Lower lobe of right lung (tissue), 2 donors: ENCODE measurements at regions not wholly inside any gene's neighbourhood (a gene's known extent, or its start where the extent isn't known, plus 50 kb on each side); places are given as distances from the start of the nearest gene placed in this dataset.

ENCODE experiments used
- ATAC-seq, 2 donors: fragments of 200-7000 bp; cut with Tn5 transposase; one replicate each; pipeline ENCODE4 v1.9.1; 2020 to 2022; ENCODE audit warnings: mild to moderate bottlenecking in 2 of 2, moderate library complexity in 2 of 2
- DNase-seq: peaks from one replicate; pipeline ENCODE4 v3.0.0-alpha.2; 2020
- H3K27ac ChIP-seq: fragments of 200-600 bp; one replicate; pipeline ENCODE4 v1.8.0; 2022
- H3K27me3 ChIP-seq: fragments of 200-600 bp; one replicate; pipeline ENCODE4 v1.8.0; 2022; ENCODE audit warnings: low read depth
- H3K36me3 ChIP-seq: fragments of 200-600 bp; one replicate; pipeline ENCODE4 v1.8.0; 2022; ENCODE audit warnings: mild to moderate bottlenecking
- H3K4me1 ChIP-seq: fragments of 200-600 bp; one replicate; pipeline ENCODE4 v1.8.0; 2022
- H3K4me3 ChIP-seq: fragments of 200-600 bp; one replicate; pipeline ENCODE4 v1.8.0; 2022; ENCODE audit warnings: mild to moderate bottlenecking
- H3K9me3 ChIP-seq: fragments of 200-600 bp; one replicate; pipeline ENCODE4 v1.8.0; 2022
- intact Hi-C: fragments of 100-400 bp; cut with DNase I; formaldehyde crosslinking; loops from one replicate; pipeline ENCODE4 v1.11.0; 2022
- TF ChIP-seq, protein P1 (sequence below): fragments of 200-600 bp; IDR thresholded peaks from one replicate; pipeline ENCODE4 v1.8.0; 2022; ENCODE audit warnings: antibody characterized with exemption, mild to moderate bottlenecking
- donor health status: DM: no; HTN: yes; CAD: no; lungs with severe emphysema.

DNA sequence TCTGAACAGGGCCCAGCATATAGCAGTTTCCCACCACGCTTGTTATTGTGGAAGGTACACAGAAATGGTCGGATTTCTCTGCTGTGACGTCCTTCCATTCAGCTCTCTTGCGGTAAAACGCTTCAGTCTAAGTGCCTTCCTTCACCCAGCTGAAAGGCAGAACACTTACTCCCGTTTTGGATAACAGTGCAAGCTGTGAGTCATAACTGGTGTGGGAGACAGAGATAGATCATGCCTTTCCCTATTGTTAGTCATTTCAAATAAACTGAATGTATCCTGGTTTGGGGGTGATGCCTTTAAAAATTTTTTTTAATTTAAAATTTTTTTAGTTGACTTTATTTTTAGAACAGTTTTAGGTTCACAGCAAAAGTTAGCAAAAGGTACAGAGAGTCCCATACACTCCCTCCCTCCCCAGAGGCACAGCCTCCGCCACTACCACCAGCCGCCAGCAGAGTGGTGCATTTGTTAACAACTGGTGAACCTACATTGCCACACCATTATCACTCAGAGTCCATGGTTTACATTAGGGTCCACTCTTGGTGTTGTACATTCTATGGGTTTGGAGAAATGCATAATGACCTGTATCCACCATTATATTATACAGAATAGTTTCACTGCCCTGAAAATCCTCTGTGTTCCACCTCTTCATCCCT lies 94.9 kb upstream of the NSMCE3 start:
- H3K27me3 ChIP-seq, result no peaks in the 10 kb centered on the region
- TF ChIP-seq, protein P1, sequence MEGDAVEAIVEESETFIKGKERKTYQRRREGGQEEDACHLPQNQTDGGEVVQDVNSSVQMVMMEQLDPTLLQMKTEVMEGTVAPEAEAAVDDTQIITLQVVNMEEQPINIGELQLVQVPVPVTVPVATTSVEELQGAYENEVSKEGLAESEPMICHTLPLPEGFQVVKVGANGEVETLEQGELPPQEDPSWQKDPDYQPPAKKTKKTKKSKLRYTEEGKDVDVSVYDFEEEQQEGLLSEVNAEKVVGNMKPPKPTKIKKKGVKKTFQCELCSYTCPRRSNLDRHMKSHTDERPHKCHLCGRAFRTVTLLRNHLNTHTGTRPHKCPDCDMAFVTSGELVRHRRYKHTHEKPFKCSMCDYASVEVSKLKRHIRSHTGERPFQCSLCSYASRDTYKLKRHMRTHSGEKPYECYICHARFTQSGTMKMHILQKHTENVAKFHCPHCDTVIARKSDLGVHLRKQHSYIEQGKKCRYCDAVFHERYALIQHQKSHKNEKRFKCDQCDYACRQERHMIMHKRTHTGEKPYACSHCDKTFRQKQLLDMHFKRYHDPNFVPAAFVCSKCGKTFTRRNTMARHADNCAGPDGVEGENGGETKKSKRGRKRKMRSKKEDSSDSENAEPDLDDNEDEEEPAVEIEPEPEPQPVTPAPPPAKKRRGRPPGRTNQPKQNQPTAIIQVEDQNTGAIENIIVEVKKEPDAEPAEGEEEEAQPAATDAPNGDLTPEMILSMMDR, result no peak
- intact Hi-C loops, result no loop called here
- H3K4me3 ChIP-seq, result no peak overlapping the region
- H3K27ac ChIP-seq, result no peak overlapping the region
- DNase-seq (no peak), ATAC-seq (no peak)
- H3K4me1 ChIP-seq, result no peaks in the 10 kb centered on the region
- peaks cover 8% of the 10 kb centered on the region for H3K9me3 ChIP-seq
- no peaks in the 10 kb centered on the region for H3K36me3 ChIP-seq

DNA sequence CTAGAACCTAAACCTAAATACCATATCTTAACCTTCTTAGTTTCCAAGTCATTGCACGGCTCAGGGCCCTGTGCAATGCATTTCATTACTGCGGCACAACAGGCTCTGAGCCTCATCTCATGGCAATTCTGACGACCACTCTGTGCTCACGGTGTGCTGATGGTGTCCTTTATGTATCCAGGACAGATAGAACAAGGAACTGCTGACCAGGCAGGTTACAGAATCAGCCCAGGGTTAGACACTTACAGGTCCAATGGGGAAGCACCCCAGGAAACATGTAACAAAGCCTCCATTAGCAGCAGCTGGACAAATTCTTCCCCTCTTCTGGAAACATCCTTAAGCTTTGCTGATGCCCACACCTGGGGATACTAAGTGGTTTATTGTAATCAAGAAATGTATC lies 91.9 kb upstream of the NSMCE3 start:
- intact Hi-C loops, result no loop called here
- ATAC-seq, result no peak
- Histone ChIP-seq H3K4me3 (no peak overlapping the region), H3K27me3 (no peaks in the 10 kb centered on the region), H3K27ac (no peak overlapping the region), H3K36me3 (no peaks in the 10 kb centered on the region), H3K9me3 (no peaks in the 10 kb centered on the region), H3K4me1 (no peaks in the 10 kb centered on the region)
- TF ChIP-seq, protein P1, result no peak
- DNase-seq, result no peak

DNA sequence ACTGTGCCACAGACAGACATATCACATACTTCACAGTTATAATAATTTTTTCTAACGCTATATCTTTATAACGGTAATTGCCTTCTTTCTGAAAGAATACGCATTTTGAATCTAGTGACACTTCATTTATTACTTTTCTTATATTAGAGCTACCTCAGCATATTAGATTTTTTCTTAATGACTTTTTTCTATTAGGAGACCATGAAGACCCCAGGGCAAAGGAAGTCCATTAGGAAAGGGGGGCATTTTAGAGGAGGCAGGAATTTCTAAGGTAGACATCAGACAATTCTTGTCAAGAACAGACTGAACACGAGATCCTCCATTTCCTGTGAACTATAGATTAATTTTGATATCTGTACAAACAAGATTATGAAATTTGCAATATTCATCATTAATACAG lies 90.5 kb upstream of the NSMCE3 start:
- TF ChIP-seq, protein P1, result no peak
- Histone ChIP-seq H3K27me3 (no peaks in the 10 kb centered on the region), H3K36me3 (no peaks in the 10 kb centered on the region), H3K9me3 (no peaks in the 10 kb centered on the region), H3K27ac (no peak overlapping the region), H3K4me3 (no peak overlapping the region), H3K4me1 (no peaks in the 10 kb centered on the region)
- ATAC-seq (no peak), DNase-seq (no peak)
- intact Hi-C loops, result no loop called here

DNA sequence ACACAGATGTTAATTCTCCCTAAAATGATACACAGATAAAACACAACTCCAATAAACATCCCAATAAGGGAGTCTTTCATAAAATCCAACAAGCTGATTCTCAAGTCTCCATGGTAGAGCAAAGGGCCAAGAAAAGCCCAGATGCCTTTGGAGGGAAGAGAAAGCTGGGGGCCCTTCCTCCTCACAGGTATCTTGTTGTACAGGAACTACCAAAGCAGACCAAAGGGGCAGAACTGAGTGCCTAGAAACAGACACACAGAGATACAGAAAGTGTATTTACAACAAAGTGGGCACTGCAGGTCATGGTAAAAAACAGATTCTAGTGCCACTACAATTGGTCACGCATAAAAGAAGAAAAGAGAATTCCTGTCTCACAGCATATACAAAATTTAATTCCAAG lies 87.2 kb upstream of the NSMCE3 start:
- TF ChIP-seq, protein P1, result no peak
- ATAC-seq (no peak), DNase-seq (no peak)
- intact Hi-C loops, result no loop called here
- no peaks in the 10 kb centered on the region for H3K36me3 ChIP-seq
- H3K27ac ChIP-seq, result no peak overlapping the region
- H3K4me1 ChIP-seq, result no peaks in the 10 kb centered on the region
- no peaks in the 10 kb centered on the region for H3K27me3 ChIP-seq
- H3K9me3 ChIP-seq, result no peaks in the 10 kb centered on the region
- no peak overlapping the region for H3K4me3 ChIP-seq

DNA sequence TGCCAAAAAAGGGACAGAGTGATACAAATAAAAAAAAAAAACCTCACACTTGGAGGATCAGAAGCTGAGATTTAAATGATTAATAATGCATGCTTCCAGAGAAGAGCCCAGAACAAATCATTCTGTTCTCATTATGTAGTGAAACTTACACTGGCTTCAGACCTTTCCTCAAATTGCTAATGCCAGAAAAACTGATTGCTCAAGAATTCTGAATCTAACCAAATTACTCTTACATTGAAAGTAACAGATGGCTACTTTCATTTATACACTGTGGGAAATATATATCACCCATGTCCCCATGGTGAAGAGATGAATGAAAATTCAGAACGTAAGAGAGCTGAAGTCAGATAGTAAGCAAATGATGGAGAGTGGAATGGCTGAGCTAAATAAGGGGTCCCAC lies 85.9 kb upstream of the NSMCE3 start:
- Histone ChIP-seq H3K27me3 (no peaks in the 10 kb centered on the region), H3K4me1 (no peaks in the 10 kb centered on the region), H3K27ac (no peak overlapping the region), H3K36me3 (no peaks in the 10 kb centered on the region), H3K4me3 (no peak overlapping the region), H3K9me3 (no peaks in the 10 kb centered on the region)
- intact Hi-C loops, result no loop called here
- no peak for ATAC-seq
- TF ChIP-seq, protein P1, result no peak
- DNase-seq, result no peak
